Epithelial cell of proximal tubule (primary cell): ENCODE measurements at regions not wholly inside any gene's neighbourhood (a gene's known extent, or its start where the extent isn't known, plus 50 kb on each side); places are given as distances from the start of the nearest gene placed in this dataset.

Experiments used
- DNase-seq: peaks from one replicate; pipeline ENCODE4 v3.0.0-alpha.2; 2011; ENCODE audit warnings: low read depth
- H3K4me3 ChIP-seq: 2 replicates; pipeline ENCODE4 v1.5.1; 2011; ENCODE audit warnings: low read depth, mild to moderate bottlenecking, low read length
- CTCF ChIP-seq: conservative IDR thresholded peaks from 2 replicates; pipeline ENCODE4 v1.5.1; 2012; ENCODE audit warnings: low read depth, mild to moderate bottlenecking, low read length

- no peak for TF ChIP-seq CTCF
- no peak overlapping the region for H3K4me3 ChIP-seq
- DNase-seq: no peak
These were observed 551.9 kb upstream of the KIRREL3 start for GRCh38 chr11:127552446-127552845.

- TF ChIP-seq CTCF: no peak
- no peak for DNase-seq
- H3K4me3 ChIP-seq: no peak overlapping the region
These were observed 530.6 kb upstream of the KIRREL3 start for GRCh38 chr11:127531167-127531566.

GRCh38 chr11:127528297-127528696, 527.7 kb upstream of the KIRREL3 start:
- no peak for DNase-seq
- no peak for TF ChIP-seq CTCF
- H3K4me3 ChIP-seq: no peak overlapping the region

- DNase-seq: no peak
These were observed 524.0 kb upstream of the KIRREL3 start for GRCh38 chr11:127524618-127525017.

GRCh38 chr11:127521413-127521812, 520.8 kb upstream of the KIRREL3 start:
- DNase-seq: peak; percentile 68
- TF ChIP-seq CTCF: no peak
- no peak overlapping the region for H3K4me3 ChIP-seq

More at GRCh38 chr11:127524618-127525017, 524.0 kb upstream of the KIRREL3 start:
- H3K4me3 ChIP-seq: no peak overlapping the region
- no peak for TF ChIP-seq CTCF

GRCh38 chr11:127507851-127508250, 507.3 kb upstream of the KIRREL3 start:
- H3K4me3 ChIP-seq: no peak overlapping the region
- no peak for DNase-seq
- no peak for TF ChIP-seq CTCF

GRCh38 chr11:127506647-127507046, 506.1 kb upstream of the KIRREL3 start:
- no peak overlapping the region for H3K4me3 ChIP-seq
- TF ChIP-seq CTCF: no peak
- no peak for DNase-seq
